ENCODE measurements at regions not wholly inside any gene's neighbourhood (a gene's known extent, or its start where the extent isn't known, plus 50 kb on each side); places are given as distances from the start of the nearest gene placed in this dataset.

DNA sequence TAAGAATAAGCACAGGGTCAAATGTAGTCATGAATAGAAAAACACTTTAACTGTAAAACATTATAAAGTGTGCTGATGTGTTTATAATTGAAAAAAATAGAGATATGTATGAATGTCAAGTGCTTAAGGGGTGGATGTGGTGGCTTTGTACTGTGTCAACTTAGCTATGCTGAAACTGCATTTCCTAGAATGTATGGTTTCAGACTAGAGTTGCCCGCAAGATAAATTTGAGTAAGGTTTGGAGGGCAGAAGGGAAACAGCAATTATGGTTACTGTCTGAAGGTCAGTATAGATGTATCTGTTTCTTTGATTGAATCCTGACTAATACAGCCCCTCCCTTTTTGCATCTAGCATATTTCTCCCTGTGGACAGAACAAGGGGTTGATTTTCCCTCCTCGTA, 288.1 kb upstream of the MOCS1 start:
- TF ChIP-seq GATA2 (IDR thresholded peaks at IDR 0.05; ENCODE audit: low read depth, low read length) (no peak), GATA3 (IDR thresholded peaks at IDR 0.05; ENCODE audit: low read depth, low read length) (no peak)

Measured in SH-SY5Y (cell line).